Activated CD4-positive, alpha-beta T cell treated with anti-CD3 and anti-CD28 coated beads, Interleukin-2, amount 10 ng/mL, durations not matched to agents 7 days and 5 days (primary cell): ENCODE measurements at regions not wholly inside any gene's neighbourhood (a gene's known extent, or its start where the extent isn't known, plus 50 kb on each side); places are given as distances from the start of the nearest gene placed in this dataset.

Experiments used
- CTCF ChIA-PET: fragments of 350-600 bp; sonication (Branson Sonifier 250); formaldehyde crosslinking; loops from one replicate; lab custom pipeline; 2021; ENCODE audit warnings: antibody characterized with exemption; lab: Charles Lee
- POLR2A ChIA-PET: fragments of 350-600 bp; sonication (Branson Sonifier 250); formaldehyde crosslinking; loops from one replicate; lab custom pipeline; 2021; ENCODE audit warnings: antibody characterized with exemption; lab: Charles Lee
- DNase-seq: peaks from one replicate; pipeline ENCODE4 v3.0.0-alpha.2; 2020
- H3K27ac Mint-ChIP-seq: one replicate; pipeline ENCODE4 v1.8.0; 2021; ENCODE audit warnings: mild to moderate bottlenecking, moderate library complexity, mixed read lengths
- H3K27me3 Mint-ChIP-seq: one replicate; pipeline ENCODE4 v1.8.0; 2021; ENCODE audit warnings: mixed read lengths
- H3K36me3 Mint-ChIP-seq: one replicate; pipeline ENCODE4 v1.8.0; 2021; ENCODE audit warnings: low read depth, mixed read lengths
- H3K4me1 Mint-ChIP-seq: one replicate; pipeline ENCODE4 v1.8.0; 2021; ENCODE audit warnings: mixed read lengths
- H3K4me3 Mint-ChIP-seq: one replicate; pipeline ENCODE4 v1.8.0; 2021; ENCODE audit warnings: mild to moderate bottlenecking, moderate library complexity, mixed read lengths
- H3K9me3 Mint-ChIP-seq: one replicate; pipeline ENCODE4 v1.8.0; 2021; ENCODE audit warnings: mixed read lengths

- H3K9me3 Mint-ChIP-seq = no peaks in the 10 kb centered on the region
Observed at GRCh38 chr3:135503065-135503759, 462.3 kb upstream of the PPP2R3A start.

GRCh38 chr3:135503760-135504686, 461.5 kb upstream of the PPP2R3A start:
- Mint-ChIP-seq H3K36me3 (no peaks in the 10 kb centered on the region), H3K9me3 (no peaks in the 10 kb centered on the region), H3K4me3 (no peak overlapping the region), H3K27me3 (no peaks in the 10 kb centered on the region), H3K4me1 (no peaks in the 10 kb centered on the region), H3K27ac (no peak overlapping the region)
- CTCF ChIA-PET = interaction anchor here (0.5 to 2.9 kb wide), 3 partner anchors 16 to 709 kb away, joined by 3 to 8 read pairs (median 3); partner anchors contain the start of gene EPHB1
- POLR2A ChIA-PET = no interaction called here
- peak; percentile 37 for DNase-seq

More at GRCh38 chr3:135503065-135503759, 462.3 kb upstream of the PPP2R3A start:
- Mint-ChIP-seq H3K27ac (no peak overlapping the region), H3K36me3 (no peaks in the 10 kb centered on the region), H3K27me3 (no peaks in the 10 kb centered on the region), H3K4me1 (no peaks in the 10 kb centered on the region), H3K4me3 (no peak overlapping the region)
- POLR2A ChIA-PET = no interaction called here
- CTCF ChIA-PET = interaction anchor here (1.6 to 2.9 kb wide), 2 partner anchors 17 to 708 kb away, joined by 3 to 8 read pairs; partner anchors contain the start of gene EPHB1
- no peak for DNase-seq

- H3K4me1 Mint-ChIP-seq = peaks cover 4% of the 10 kb centered on the region
- H3K9me3 Mint-ChIP-seq = peaks cover 3% of the 10 kb centered on the region
- no peaks in the 10 kb centered on the region for H3K27me3 Mint-ChIP-seq
- H3K4me3 Mint-ChIP-seq = no peak overlapping the region
- DNase-seq = no peak
- ChIA-PET POLR2A (no interaction called here), CTCF (no interaction called here)
- H3K27ac Mint-ChIP-seq = no peak overlapping the region
- H3K36me3 Mint-ChIP-seq = no peaks in the 10 kb centered on the region
Observed at GRCh38 chr3:135513106-135514059, 452.1 kb upstream of the PPP2R3A start.

GRCh38 chr3:135514060-135514448, 451.5 kb upstream of the PPP2R3A start:
- Mint-ChIP-seq H3K4me1 (peaks cover 4% of the 10 kb centered on the region), H3K27ac (no peak overlapping the region), H3K27me3 (no peaks in the 10 kb centered on the region), H3K4me3 (no peak overlapping the region), H3K9me3 (peaks cover 3% of the 10 kb centered on the region), H3K36me3 (no peaks in the 10 kb centered on the region)
- CTCF ChIA-PET = no interaction called here
- POLR2A ChIA-PET = no interaction called here
- no peak for DNase-seq

- Mint-ChIP-seq H3K27me3 (no peaks in the 10 kb centered on the region), H3K4me1 (peaks cover 4% of the 10 kb centered on the region), H3K27ac (no peak overlapping the region), H3K4me3 (no peak overlapping the region), H3K9me3 (no peaks in the 10 kb centered on the region), H3K36me3 (no peaks in the 10 kb centered on the region)
- ChIA-PET POLR2A (no interaction called here), CTCF (no interaction called here)
- DNase-seq = no peak
Observed at GRCh38 chr3:135516143-135516542, 449.4 kb upstream of the PPP2R3A start.

GRCh38 chr3:135528413-135529015, 437.0 kb upstream of the PPP2R3A start:
- no peaks in the 10 kb centered on the region for H3K36me3 Mint-ChIP-seq
- ChIA-PET POLR2A (no interaction called here), CTCF (no interaction called here)
- no peaks in the 10 kb centered on the region for H3K27me3 Mint-ChIP-seq
- H3K4me1 Mint-ChIP-seq = no peaks in the 10 kb centered on the region
- no peak overlapping the region for H3K27ac Mint-ChIP-seq
- no peak for DNase-seq
- H3K4me3 Mint-ChIP-seq = no peak overlapping the region
- no peaks in the 10 kb centered on the region for H3K9me3 Mint-ChIP-seq

- Mint-ChIP-seq H3K4me3 (no peak overlapping the region), H3K36me3 (no peaks in the 10 kb centered on the region), H3K27me3 (no peaks in the 10 kb centered on the region), H3K27ac (no peak overlapping the region), H3K9me3 (peaks cover 3% of the 10 kb centered on the region), H3K4me1 (no peaks in the 10 kb centered on the region)
- ChIA-PET CTCF (no interaction called here), POLR2A (no interaction called here)
- no peak for DNase-seq
Observed at GRCh38 chr3:135532021-135532420, 433.5 kb upstream of the PPP2R3A start.

GRCh38 chr3:135538123-135538522, 427.4 kb upstream of the PPP2R3A start:
- Mint-ChIP-seq H3K27ac (no peak overlapping the region), H3K4me1 (no peaks in the 10 kb centered on the region), H3K4me3 (no peak overlapping the region), H3K36me3 (no peaks in the 10 kb centered on the region), H3K9me3 (peaks cover 3% of the 10 kb centered on the region), H3K27me3 (no peaks in the 10 kb centered on the region)
- POLR2A ChIA-PET = no interaction called here
- CTCF ChIA-PET = no interaction called here
- DNase-seq = no peak

GRCh38 chr3:135539351-135539750, 426.2 kb upstream of the PPP2R3A start:
- H3K4me3 Mint-ChIP-seq = no peak overlapping the region
- POLR2A ChIA-PET = no interaction called here
- H3K27me3 Mint-ChIP-seq = no peaks in the 10 kb centered on the region
- DNase-seq = no peak
- no peak overlapping the region for H3K27ac Mint-ChIP-seq
- H3K36me3 Mint-ChIP-seq = no peaks in the 10 kb centered on the region
- no peaks in the 10 kb centered on the region for H3K4me1 Mint-ChIP-seq
- CTCF ChIA-PET = interaction anchor here (1.2 kb wide), 1 partner anchor 11 kb away, joined by 3 read pairs; no protein-coding TSS in a partner anchor
- peaks cover 3% of the 10 kb centered on the region for H3K9me3 Mint-ChIP-seq

- Mint-ChIP-seq H3K27me3 (no peaks in the 10 kb centered on the region), H3K9me3 (peaks cover 3% of the 10 kb centered on the region), H3K36me3 (no peaks in the 10 kb centered on the region), H3K4me3 (no peak overlapping the region), H3K4me1 (no peaks in the 10 kb centered on the region), H3K27ac (no peak overlapping the region)
- CTCF ChIA-PET = interaction anchor here (1.2 kb wide), 1 partner anchor 10 kb away, joined by 3 read pairs; no protein-coding TSS in a partner anchor
- POLR2A ChIA-PET = no interaction called here
- DNase-seq = no peak
Observed at GRCh38 chr3:135539854-135540253, 425.7 kb upstream of the PPP2R3A start.

- H3K27me3 Mint-ChIP-seq = no peaks in the 10 kb centered on the region
- no peaks in the 10 kb centered on the region for H3K4me1 Mint-ChIP-seq
- no peaks in the 10 kb centered on the region for H3K9me3 Mint-ChIP-seq
- ChIA-PET CTCF (interaction anchor here (1.0 kb wide), 1 partner anchor 10 kb away, joined by 3 read pairs; no protein-coding TSS in a partner anchor), POLR2A (no interaction called here)
- H3K4me3 Mint-ChIP-seq = no peak overlapping the region
- DNase-seq = no peak
- H3K27ac Mint-ChIP-seq = no peak overlapping the region
- H3K36me3 Mint-ChIP-seq = no peaks in the 10 kb centered on the region
Observed at GRCh38 chr3:135549928-135550494, 415.5 kb upstream of the PPP2R3A start.

GRCh38 chr3:135556174-135556573, 409.4 kb upstream of the PPP2R3A start:
- Mint-ChIP-seq H3K27me3 (no peaks in the 10 kb centered on the region), H3K27ac (no peak overlapping the region), H3K9me3 (no peaks in the 10 kb centered on the region), H3K4me3 (no peak overlapping the region), H3K4me1 (no peaks in the 10 kb centered on the region), H3K36me3 (no peaks in the 10 kb centered on the region)
- CTCF ChIA-PET = no interaction called here
- no peak for DNase-seq
- POLR2A ChIA-PET = no interaction called here
